ENCODE measurements at regions not wholly inside any gene's neighbourhood (a gene's known extent, or its start where the extent isn't known, plus 50 kb on each side); places are given as distances from the start of the nearest gene placed in this dataset.

DNA sequence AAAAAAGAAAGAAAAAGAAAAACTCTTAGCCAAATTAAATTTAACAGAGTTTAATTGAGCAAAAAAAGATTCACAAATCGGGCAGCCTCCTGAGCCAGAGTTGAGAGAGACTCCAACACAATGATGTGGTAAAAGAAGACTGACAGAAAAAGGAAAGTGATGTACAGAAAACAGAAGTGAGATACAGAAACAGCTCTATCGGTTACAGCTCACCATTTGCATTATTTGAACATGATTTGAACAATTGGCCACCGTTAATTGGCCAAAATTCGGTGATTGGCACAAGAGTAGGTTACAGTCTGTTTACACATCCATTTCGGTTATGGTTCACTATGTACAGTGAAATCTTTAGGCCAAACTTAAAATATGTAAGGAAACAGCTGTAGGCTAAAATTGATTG lies 117.7 kb downstream of the SPTSSA start:
- Histone ChIP-seq H3K27me3 (no peaks in the 10 kb centered on the region), H3K4me3 (no peak overlapping the region), H3K9me3 (no peaks in the 10 kb centered on the region), H3K36me3 (no peaks in the 10 kb centered on the region), H3K4me1 (no peaks in the 10 kb centered on the region), H3K27ac (no peak overlapping the region)
- DNase-seq = no peak
- intact Hi-C loops (cut with DNase I) = no loop called here
- WGBS, 4 donors = 88 to 91% (median 88%) methylated on average over 5 of the region's 5 CpGs
- no peak for TF ChIP-seq POLR2A (IDR thresholded peaks at IDR 0.05)
- TF ChIP-seq, protein P1, sequence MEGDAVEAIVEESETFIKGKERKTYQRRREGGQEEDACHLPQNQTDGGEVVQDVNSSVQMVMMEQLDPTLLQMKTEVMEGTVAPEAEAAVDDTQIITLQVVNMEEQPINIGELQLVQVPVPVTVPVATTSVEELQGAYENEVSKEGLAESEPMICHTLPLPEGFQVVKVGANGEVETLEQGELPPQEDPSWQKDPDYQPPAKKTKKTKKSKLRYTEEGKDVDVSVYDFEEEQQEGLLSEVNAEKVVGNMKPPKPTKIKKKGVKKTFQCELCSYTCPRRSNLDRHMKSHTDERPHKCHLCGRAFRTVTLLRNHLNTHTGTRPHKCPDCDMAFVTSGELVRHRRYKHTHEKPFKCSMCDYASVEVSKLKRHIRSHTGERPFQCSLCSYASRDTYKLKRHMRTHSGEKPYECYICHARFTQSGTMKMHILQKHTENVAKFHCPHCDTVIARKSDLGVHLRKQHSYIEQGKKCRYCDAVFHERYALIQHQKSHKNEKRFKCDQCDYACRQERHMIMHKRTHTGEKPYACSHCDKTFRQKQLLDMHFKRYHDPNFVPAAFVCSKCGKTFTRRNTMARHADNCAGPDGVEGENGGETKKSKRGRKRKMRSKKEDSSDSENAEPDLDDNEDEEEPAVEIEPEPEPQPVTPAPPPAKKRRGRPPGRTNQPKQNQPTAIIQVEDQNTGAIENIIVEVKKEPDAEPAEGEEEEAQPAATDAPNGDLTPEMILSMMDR (IDR thresholded peaks at IDR 0.05) = no peak
- ATAC-seq = no peak

DNA sequence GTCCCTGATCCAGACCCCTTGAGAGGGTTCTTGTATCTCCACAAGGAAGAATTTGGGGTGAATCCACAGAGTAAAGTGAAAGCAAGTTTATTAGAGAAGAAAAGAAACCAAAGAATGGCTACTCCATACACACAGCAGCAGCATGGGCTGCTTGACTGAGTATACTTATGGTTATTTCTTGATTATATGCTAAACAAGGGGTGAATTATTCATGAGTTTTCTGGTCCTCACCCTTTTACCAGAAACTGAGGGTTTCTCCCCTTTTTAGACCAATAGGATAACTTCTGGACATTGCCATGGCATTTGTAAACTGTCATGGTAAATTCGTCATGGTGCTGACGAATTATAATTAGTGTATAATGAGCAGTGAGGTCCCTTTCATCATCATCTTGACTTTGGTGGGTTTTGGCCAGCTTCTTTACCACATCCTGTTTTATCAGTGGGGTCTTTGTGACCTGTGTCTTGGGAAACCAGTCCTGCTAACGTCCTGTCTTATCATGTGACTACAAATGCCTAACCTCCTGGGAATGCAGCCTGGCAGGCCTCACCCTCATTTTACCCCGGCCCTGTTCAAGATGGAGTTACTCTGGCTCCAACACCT lies 121.9 kb downstream of the SPTSSA start:
- no peaks in the 10 kb centered on the region for H3K27me3 ChIP-seq
- H3K4me3 ChIP-seq = no peak overlapping the region
- DNase-seq (no peak), ATAC-seq (no peak)
- no peak overlapping the region for H3K27ac ChIP-seq
- no peaks in the 10 kb centered on the region for H3K9me3 ChIP-seq
- intact Hi-C loops (cut with DNase I) = no loop called here
- no peaks in the 10 kb centered on the region for H3K36me3 ChIP-seq
- WGBS, 4 donors = 56 to 66% (median 61%) methylated on average over 4 of the region's 4 CpGs
- H3K4me1 ChIP-seq = no peaks in the 10 kb centered on the region
- no peak for TF ChIP-seq POLR2A (IDR thresholded peaks at IDR 0.05)
- TF ChIP-seq, protein P1 (IDR thresholded peaks at IDR 0.05) = no peak

DNA sequence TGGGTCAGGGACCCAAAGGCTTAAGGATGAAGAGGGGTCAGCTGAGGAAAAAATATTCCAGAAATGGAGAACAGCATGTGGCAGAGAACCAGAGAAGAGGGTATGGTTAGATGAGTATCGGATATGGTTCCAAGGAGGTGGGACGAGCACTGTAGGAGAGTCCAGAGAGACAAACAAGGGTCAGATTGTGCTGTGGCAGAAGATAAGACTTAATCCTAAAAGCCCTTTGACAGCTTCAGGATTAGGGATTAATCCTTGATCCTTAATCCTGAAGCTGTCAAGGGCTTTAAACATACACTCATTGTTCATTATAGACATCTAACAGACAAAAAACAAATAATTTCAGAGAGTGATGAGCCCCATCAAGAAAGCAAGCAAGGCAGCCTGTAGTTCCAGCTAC lies 124.0 kb downstream of the SPTSSA start:
- intact Hi-C loops (cut with DNase I) = loop anchor here in 3 of 10 donors (10.0 kb wide), 1 partner anchor 157 kb away; no protein-coding TSS in a partner anchor
- H3K4me1 ChIP-seq = peaks cover 0 to 7% (median 0%) of the 10 kb centered on the region in 12 donors

DNA sequence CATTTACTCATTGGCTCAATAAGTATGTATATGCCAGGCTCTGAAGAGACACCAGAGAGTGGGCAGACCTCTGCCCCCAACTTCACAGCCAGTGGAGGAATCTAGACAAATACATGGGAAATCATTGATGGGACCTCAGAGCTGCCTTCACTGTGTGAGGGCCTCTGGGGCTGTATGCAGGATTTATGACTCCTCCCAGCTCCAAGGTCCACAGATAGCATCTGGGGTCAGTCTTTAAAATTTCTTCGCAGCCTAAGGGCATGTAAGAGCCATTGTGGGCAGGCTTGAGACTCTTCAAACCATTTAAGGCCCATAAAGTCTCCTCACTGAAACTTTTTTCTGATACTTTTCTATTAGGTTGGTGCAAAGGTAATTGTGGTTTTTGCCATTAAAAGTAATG lies 125.5 kb downstream of the SPTSSA start:
- ATAC-seq (no peak), DNase-seq (no peak)
- TF ChIP-seq, protein P1 (IDR thresholded peaks at IDR 0.05) = no peak
- TF ChIP-seq POLR2A (IDR thresholded peaks at IDR 0.05) = no peak
- Histone ChIP-seq H3K36me3 (no peaks in the 10 kb centered on the region), H3K4me3 (no peak overlapping the region), H3K27me3 (no peaks in the 10 kb centered on the region), H3K27ac (no peak overlapping the region), H3K9me3 (no peaks in the 10 kb centered on the region), H3K4me1 (peaks cover 0 to 7% (median 1%) of the 10 kb centered on the region in 12 donors)
- 86 to 95% (median 93%) methylated on average over 1 of the region's 1 CpG for WGBS, 4 donors
- intact Hi-C loops (cut with DNase I) = loop anchor here in 3 of 10 donors (10.0 kb wide), 1 partner anchor 158 kb away; no protein-coding TSS in a partner anchor

More for the DNA sequence above, 124.0 kb downstream of the SPTSSA start:
- H3K36me3 ChIP-seq = no peaks in the 10 kb centered on the region
- ATAC-seq (no peak), DNase-seq (no peak)
- H3K27ac ChIP-seq = no peak overlapping the region
- no peak for TF ChIP-seq POLR2A (IDR thresholded peaks at IDR 0.05)
- TF ChIP-seq, protein P1 (IDR thresholded peaks at IDR 0.05) = no peak
- H3K9me3 ChIP-seq = no peaks in the 10 kb centered on the region
- WGBS, 4 donors = 83 to 94% (median 87%) methylated on average over 2 of the region's 2 CpGs
- no peak overlapping the region for H3K4me3 ChIP-seq
- no peaks in the 10 kb centered on the region for H3K27me3 ChIP-seq

All from heart left ventricle (tissue), 16 donors.